ENCODE measurements at regions not wholly inside any gene's neighbourhood (a gene's known extent, or its start where the extent isn't known, plus 50 kb on each side); places are given as distances from the start of the nearest gene placed in this dataset.

DNA sequence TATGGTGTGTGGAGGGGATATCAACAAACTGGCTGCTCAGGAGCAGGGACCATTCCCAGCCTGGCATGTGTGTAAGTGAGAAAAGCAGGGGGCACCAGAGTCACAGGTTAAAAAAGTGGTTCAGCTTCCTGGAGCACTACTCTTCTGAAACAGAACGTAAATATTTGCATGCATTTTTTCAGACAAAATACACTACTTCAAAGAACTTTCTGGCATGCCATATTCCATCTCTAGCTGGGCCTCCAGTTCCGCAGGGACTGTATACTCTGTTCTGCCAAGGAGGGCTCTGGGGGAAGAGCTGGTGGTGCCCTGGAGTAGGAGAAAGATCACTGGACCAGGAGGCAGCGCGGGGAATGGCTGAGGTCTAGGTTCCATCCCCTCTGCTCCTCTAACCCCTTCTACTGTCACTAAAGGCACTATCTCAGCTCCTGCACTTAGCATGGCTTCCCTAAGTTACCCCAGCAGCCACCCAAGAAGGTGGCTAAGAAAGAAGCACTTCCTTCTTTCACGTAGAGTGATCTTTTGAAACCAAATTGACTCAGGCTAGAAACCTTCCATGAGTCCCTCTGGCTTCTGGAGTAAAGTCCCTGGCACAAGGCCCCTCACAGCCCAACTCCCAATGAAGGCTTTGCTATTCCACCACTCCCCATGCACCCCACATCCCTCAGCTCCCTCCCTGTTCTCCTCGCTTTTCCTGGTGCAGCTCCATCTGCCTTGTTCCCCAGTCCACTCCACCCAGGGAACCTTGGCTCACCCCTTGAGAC, 57.6 kb upstream of the CABLES1 start:
- DNase-seq: peak; percentile 50

- no peak for DNase-seq
Observed at GRCh38 chr18:23085066-23085465, 50.2 kb upstream of the CABLES1 start.

All from hematopoietic multipotent progenitor cell treated with erythropoietin and hydrocortisone succinate and interleukin-3 and kit ligand, for 4 days (in vitro differentiated cells).